Stimulated activated CD8-positive, alpha-beta memory T cell treated with anti-CD3 and anti-CD28 coated beads, Interleukin-7, amount 100 ng/mL, for 4 hours (primary cell): ENCODE measurements at regions not wholly inside any gene's neighbourhood (a gene's known extent, or its start where the extent isn't known, plus 50 kb on each side); places are given as distances from the start of the nearest gene placed in this dataset.
"Not testable (repeated sequence)": the region's sequence is repeated elsewhere in the genome, so short reads cannot be mapped to it uniquely, and the experiment has no call there.

ENCODE experiments used
- DNase-seq, 2 donors: peaks; one replicate each; pipeline ENCODE4 v3.0.0-alpha.2; 2020; ENCODE audit warnings: low read depth in 2 of 2

DNA sequence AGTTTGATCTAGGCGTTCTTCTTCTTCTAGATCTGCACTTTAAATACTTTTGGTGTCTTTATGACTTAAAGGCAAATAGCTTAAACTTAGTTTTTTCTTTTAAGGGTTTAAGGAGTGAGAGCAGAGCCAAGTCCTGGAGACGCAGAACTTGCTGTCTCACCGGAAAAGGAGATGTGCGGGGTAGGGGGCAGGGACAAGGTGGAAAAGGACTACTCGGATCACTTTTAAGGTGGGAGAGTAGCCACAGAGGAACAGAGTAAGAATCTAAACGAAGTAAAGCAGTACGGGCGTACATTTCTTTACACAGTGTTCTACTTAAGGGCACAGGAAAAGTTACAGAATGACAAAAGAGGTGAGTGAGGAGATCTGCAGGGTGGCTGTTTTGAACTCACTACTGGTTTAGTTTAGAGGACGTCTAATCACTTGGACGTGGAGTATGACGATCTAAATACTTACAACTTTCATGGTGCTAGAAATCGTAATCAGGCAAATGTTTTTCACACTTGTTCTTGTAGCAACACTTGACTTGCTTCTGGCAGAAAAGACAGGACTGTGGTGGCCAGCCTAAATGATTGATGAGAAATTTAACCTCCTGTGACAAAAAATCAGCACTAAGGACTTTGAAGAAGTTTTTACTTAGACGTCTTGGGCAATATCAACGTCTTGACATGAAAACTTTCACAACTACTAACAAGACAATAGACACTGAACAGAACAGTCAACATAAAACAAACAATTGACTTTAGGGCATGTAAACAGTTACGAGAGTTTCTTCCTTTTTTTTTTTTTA lies 127.0 kb downstream of the ART5 start:
- DNase-seq: not testable (repeated sequence)

GRCh38 chr11:3513311-3513710 lies 128.5 kb downstream of the ART5 start:
- not testable (repeated sequence) for DNase-seq

- DNase-seq: not testable (repeated sequence)
Observed at GRCh38 chr11:3512751-3513150, 129.0 kb downstream of the ART5 start.

GRCh38 chr11:3512133-3512703 lies 129.6 kb downstream of the ART5 start:
- peak in 1 of 2 donors; percentile 1 for DNase-seq

- DNase-seq: not testable (repeated sequence)
Observed at GRCh38 chr11:3511416-3512132, 130.2 kb downstream of the ART5 start.

DNA sequence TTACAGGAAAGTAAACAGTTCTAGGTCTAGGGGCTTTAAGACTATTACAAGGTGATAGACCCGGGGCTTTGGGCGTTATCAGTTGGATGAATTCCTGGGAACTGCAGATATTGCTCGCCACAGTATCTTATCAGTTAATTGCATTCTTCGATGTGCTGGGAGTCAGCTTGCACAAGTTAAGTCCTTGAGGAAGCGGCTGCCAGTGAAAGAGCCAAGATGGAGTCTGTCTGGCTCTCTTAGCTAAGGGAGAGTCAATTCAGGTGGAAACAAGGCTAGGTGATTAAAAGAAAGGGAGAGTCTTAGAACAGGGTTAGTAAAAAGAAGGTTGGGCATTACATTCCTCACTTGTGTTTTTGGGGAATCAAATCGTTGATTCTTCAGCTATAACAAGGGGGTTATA lies 130.6 kb upstream of the ZNF195 start:
- DNase-seq: not testable (repeated sequence)

- DNase-seq: not testable (repeated sequence)
Observed at GRCh38 chr11:3499198-3499597, 120.3 kb upstream of the ZNF195 start.

- not testable (repeated sequence) for DNase-seq
Observed at GRCh38 chr11:3498356-3498755, 119.4 kb upstream of the ZNF195 start.

DNA sequence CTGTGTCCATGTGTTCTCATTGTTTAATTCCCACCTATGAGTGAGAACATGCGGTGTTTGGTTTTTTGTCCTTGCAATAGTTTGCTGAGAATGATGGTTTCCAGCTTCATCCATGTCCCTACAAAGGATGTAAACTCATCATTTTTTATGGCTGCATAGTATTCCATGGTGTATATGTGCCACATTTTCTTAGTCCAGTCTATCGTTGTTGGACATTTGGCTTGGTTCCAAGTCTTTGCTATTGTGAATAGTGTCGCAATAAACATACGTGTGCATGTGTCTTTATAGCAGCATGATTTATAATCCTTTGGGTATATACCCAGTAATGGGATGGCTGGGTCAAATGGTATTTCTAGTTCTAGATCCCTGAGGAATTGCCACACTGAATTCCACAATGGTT lies 114.2 kb upstream of the ZNF195 start:
- not testable (repeated sequence) for DNase-seq

DNA sequence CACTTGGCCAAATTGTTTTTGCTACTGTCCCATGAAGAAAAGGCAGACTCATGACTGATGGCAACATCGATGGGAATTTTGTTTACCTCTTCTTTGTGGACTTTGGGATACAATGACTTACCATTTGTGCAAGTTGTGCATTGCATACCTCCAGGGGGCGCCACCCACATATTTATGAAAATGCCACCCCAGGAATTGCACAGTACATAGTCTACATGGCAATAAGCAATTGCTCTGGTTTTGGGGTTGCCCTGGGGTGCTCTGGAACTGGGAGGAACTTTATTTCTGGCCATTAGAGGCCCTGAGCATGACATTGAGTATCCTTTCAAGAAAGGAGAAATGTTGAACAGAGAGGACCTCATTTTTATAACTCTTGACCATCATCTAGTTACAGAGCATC lies 109.1 kb upstream of the ZNF195 start:
- DNase-seq: not testable (repeated sequence)

DNA sequence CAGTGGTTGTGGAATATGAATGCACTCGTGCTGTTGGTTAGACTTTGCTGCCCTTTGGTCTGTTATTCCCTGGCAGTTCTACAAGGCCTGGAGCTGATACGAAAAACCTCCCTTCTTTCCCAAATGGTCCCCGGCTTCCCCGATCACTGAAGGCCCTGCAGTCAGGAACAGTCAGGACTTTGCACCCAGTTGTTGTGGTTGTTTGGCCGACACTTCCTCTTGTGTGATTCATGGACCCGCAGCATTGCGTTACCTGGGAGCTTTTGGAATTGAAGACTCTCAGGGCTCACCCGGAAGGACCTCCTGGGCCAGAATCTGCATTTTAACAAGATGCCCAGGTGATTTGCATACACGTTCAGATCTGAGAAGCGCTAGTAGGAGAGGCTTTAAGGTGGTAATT lies 106.8 kb upstream of the ZNF195 start:
- not testable (repeated sequence) for DNase-seq

GRCh38 chr11:3476937-3477885 lies 98.3 kb upstream of the ZNF195 start:
- not testable (repeated sequence) for DNase-seq

GRCh38 chr11:3476084-3476936 lies 97.4 kb upstream of the ZNF195 start:
- DNase-seq: not testable (repeated sequence)

- not testable (repeated sequence) for DNase-seq
Observed at GRCh38 chr11:3468963-3469362, 90.0 kb upstream of the ZNF195 start.

- DNase-seq: not testable (repeated sequence)
Observed at GRCh38 chr11:3467599-3467998, 88.7 kb upstream of the ZNF195 start.

DNA sequence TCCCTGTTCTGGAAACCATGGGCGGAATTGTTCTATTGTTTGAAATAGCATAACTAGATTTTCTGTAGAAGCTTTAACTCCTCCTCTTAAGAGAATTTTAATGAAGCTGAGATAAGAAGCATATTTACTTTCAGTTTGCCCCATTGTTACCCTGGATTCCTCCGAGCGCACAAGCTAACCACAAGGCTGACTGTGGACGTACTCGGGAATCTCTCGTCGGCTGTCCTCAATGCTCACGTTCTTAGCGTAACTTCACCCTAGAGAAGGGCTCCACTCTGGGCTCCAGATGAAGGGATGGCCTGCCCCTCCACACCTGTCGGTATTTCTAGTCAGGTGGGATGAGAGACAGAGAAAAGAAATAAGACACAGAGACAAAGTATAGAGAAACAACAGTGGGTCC lies 76.7 kb upstream of the ZNF195 start:
- DNase-seq: not testable (repeated sequence)

DNA sequence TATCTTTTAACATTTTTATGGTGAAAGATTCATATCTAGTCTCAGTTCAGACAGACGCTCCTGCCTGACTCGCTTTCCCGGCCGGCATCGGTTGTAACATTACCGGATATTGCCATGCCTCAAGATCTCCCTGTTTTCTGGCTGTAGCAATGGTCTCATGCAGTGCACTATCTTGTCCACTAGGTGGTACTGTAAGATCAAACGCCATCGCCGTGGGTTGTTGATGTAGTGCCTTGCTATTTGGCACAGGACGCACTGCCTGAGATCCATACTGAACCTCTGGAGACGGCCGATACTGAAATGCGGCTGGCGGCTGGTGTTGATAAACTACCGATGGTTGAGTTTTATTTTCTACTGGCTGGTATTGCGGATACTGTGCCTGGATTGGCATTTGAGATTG lies 75.9 kb upstream of the ZNF195 start:
- DNase-seq: peak; percentile 7 to 9

GRCh38 chr11:3453596-3454256 lies 74.8 kb upstream of the ZNF195 start:
- DNase-seq: not testable (repeated sequence)

- DNase-seq: not testable (repeated sequence)
Observed at GRCh38 chr11:3450822-3451221, 71.9 kb upstream of the ZNF195 start.

- not testable (repeated sequence) for DNase-seq
Observed at GRCh38 chr11:3445535-3445934, 66.6 kb upstream of the ZNF195 start.
